ENCODE measurements at regions not wholly inside any gene's neighbourhood (a gene's known extent, or its start where the extent isn't known, plus 50 kb on each side); places are given as distances from the start of the nearest gene placed in this dataset.

GRCh38 chr2:848099-848498 lies 102.5 kb upstream of the SNTG2 start:
- Histone ChIP-seq H3K27me3 (no peaks in the 10 kb centered on the region), H3K27ac (no peak overlapping the region), H3K9me3 (no peaks in the 10 kb centered on the region), H3K4me3 (no peak overlapping the region), H3K4me1 (no peaks in the 10 kb centered on the region), H3K36me3 (ENCODE audit: low read depth, missing control alignments) (no peaks in the 10 kb centered on the region)
- intact Hi-C loops (cut with DNase I; ENCODE audit: low total_unique reads) = no loop called here
- TF ChIP-seq POLR2A (IDR thresholded peaks at IDR 0.05) (no peak), CTCF (IDR thresholded peaks at IDR 0.05) (no peak)
- no peak for DNase-seq
- 68 to 77% methylated on average over 3 of the region's 3 CpGs for WGBS, 2 donors

GRCh38 chr2:847669-848068 lies 103.0 kb upstream of the SNTG2 start:
- no peak for DNase-seq
- 71 to 83% methylated on average over 10 of the region's 10 CpGs for WGBS, 2 donors
- Histone ChIP-seq H3K4me1 (no peaks in the 10 kb centered on the region), H3K27ac (no peak overlapping the region), H3K4me3 (no peak overlapping the region), H3K27me3 (no peaks in the 10 kb centered on the region), H3K36me3 (ENCODE audit: low read depth, missing control alignments) (no peaks in the 10 kb centered on the region), H3K9me3 (no peaks in the 10 kb centered on the region)
- no peak for TF ChIP-seq POLR2A (IDR thresholded peaks at IDR 0.05)
- no peak for TF ChIP-seq CTCF (IDR thresholded peaks at IDR 0.05)
- intact Hi-C loops (cut with DNase I; ENCODE audit: low total_unique reads) = no loop called here

- H3K4me1 ChIP-seq = no peaks in the 10 kb centered on the region
- no peaks in the 10 kb centered on the region for H3K36me3 ChIP-seq (ENCODE audit: low read depth, missing control alignments)
- TF ChIP-seq CTCF (IDR thresholded peaks at IDR 0.05) (no peak), POLR2A (IDR thresholded peaks at IDR 0.05) (no peak)
- H3K9me3 ChIP-seq = no peaks in the 10 kb centered on the region
- H3K27me3 ChIP-seq = no peaks in the 10 kb centered on the region
- no peak for DNase-seq
- H3K27ac ChIP-seq = no peak overlapping the region
- WGBS, 2 donors = 76 to 78% methylated on average over 3 of the region's 3 CpGs
- no peak overlapping the region for H3K4me3 ChIP-seq
- intact Hi-C loops (cut with DNase I; ENCODE audit: low total_unique reads) = no loop called here
Observed at GRCh38 chr2:844715-845114, 105.9 kb upstream of the SNTG2 start.

- H3K4me1 ChIP-seq = no peaks in the 10 kb centered on the region
- H3K27ac ChIP-seq = no peak overlapping the region
- H3K27me3 ChIP-seq = no peaks in the 10 kb centered on the region
- no peaks in the 10 kb centered on the region for H3K9me3 ChIP-seq
- 44 to 50% methylated on average over 16 of the region's 16 CpGs for WGBS, 2 donors
- H3K4me3 ChIP-seq = no peak overlapping the region
- H3K36me3 ChIP-seq (ENCODE audit: low read depth, missing control alignments) = no peaks in the 10 kb centered on the region
- intact Hi-C loops (cut with DNase I; ENCODE audit: low total_unique reads) = no loop called here
- DNase-seq = no peak
- TF ChIP-seq POLR2A (IDR thresholded peaks at IDR 0.05) (no peak), CTCF (IDR thresholded peaks at IDR 0.05) (no peak)
Observed at GRCh38 chr2:842151-842803, 108.4 kb upstream of the SNTG2 start.

GRCh38 chr2:841036-841435 lies 109.6 kb upstream of the SNTG2 start:
- TF ChIP-seq CTCF (IDR thresholded peaks at IDR 0.05) = no peak
- Histone ChIP-seq H3K4me3 (no peak overlapping the region), H3K27ac (no peak overlapping the region), H3K9me3 (no peaks in the 10 kb centered on the region), H3K36me3 (ENCODE audit: low read depth, missing control alignments) (no peaks in the 10 kb centered on the region), H3K27me3 (no peaks in the 10 kb centered on the region), H3K4me1 (no peaks in the 10 kb centered on the region)
- WGBS, 2 donors = 78 to 84% methylated on average over 5 of the region's 5 CpGs
- intact Hi-C loops (cut with DNase I; ENCODE audit: low total_unique reads) = no loop called here
- DNase-seq = no peak
